Spleen (tissue), 7 donors: ENCODE measurements at regions not wholly inside any gene's neighbourhood (a gene's known extent, or its start where the extent isn't known, plus 50 kb on each side); places are given as distances from the start of the nearest gene placed in this dataset.

Source experiments
- CTCF ChIP-seq, 11 experiments: fragments of 200-600 bp in 7 of 11; fragments of 450-650 bp in 4 of 11; sonication (generic) in 4 of 11; IDR thresholded peaks in 8 of 11; conservative IDR thresholded peaks in 3 of 11; 1 replicate in 7 of 11; 2 replicates in 4 of 11; pipeline versions ENCODE4 v1.4.0 to v1.8.0; 2016 to 2021; ENCODE audit warnings: antibody characterized with exemption in 11 of 11, inconsistent platforms in 4 of 11, mild to moderate bottlenecking in 1 of 11
- POLR2AphosphoS5 ChIP-seq, 3 donors: sonication (generic); formaldehyde crosslinking; IDR thresholded peaks; one replicate each; pipeline ENCODE4 v1.5.1; 2017; ENCODE audit warnings: antibody characterized with exemption in 3 of 3
- donor health status: DM: no; HTN: no; CAD: no; lungs with moderate emphysema.
- donor health status: DM: no; HTN: no; CAD: no.
- donor health status: DM: no; HTN: no; CAD: no.

- TF ChIP-seq CTCF (IDR thresholded peaks at IDR 0.05 in 8 of 11, conservative IDR thresholded peaks at IDR 0.05 in 3 of 11) (no peak), POLR2AphosphoS5 (IDR thresholded peaks at IDR 0.05) (no peak)
These were observed 333.8 kb upstream of the PTBP2 start for GRCh38 chr1:96387785-96388184.
